Stimulated activated CD4-positive, alpha-beta T cell treated with anti-CD3 and anti-CD28 coated beads, Interleukin-15, amount 100 ng/mL, for 24 hours (primary cell): ENCODE measurements at regions not wholly inside any gene's neighbourhood (a gene's known extent, or its start where the extent isn't known, plus 50 kb on each side); places are given as distances from the start of the nearest gene placed in this dataset.

Experiments used
- DNase-seq: peaks from one replicate; pipeline ENCODE4 v3.0.0-alpha.2; 2020

- no peak for DNase-seq
Observed at GRCh38 chr18:3360211-3360610, 89.8 kb upstream of the TGIF1 start.

GRCh38 chr18:3367491-3368091, 82.4 kb upstream of the TGIF1 start:
- no peak for DNase-seq

GRCh38 chr18:3368193-3368592, 81.8 kb upstream of the TGIF1 start:
- DNase-seq, result no peak

GRCh38 chr18:3379685-3380084, 70.3 kb upstream of the TGIF1 start:
- no peak for DNase-seq

- DNase-seq, result peak; percentile 16
Observed at GRCh38 chr18:3380384-3380961, 69.5 kb upstream of the TGIF1 start.

- no peak for DNase-seq
Observed at GRCh38 chr18:3383381-3383915, 66.5 kb upstream of the TGIF1 start.

- DNase-seq, result no peak
Observed at GRCh38 chr18:3384664-3385563, 65.1 kb upstream of the TGIF1 start.

GRCh38 chr18:3388323-3388722, 61.6 kb upstream of the TGIF1 start:
- no peak for DNase-seq

GRCh38 chr18:3388980-3389379, 61.0 kb upstream of the TGIF1 start:
- DNase-seq, result no peak

GRCh38 chr18:3389977-3390376, 60.0 kb upstream of the TGIF1 start:
- DNase-seq, result no peak

- DNase-seq, result no peak
Observed at GRCh38 chr18:3391704-3392466, 58.1 kb upstream of the TGIF1 start.

- DNase-seq, result no peak
Observed at GRCh38 chr18:3392467-3392855, 57.5 kb upstream of the TGIF1 start.

- no peak for DNase-seq
Observed at GRCh38 chr18:3394648-3395047, 55.3 kb upstream of the TGIF1 start.

- DNase-seq, result no peak
Observed at GRCh38 chr18:3395466-3395865, 54.5 kb upstream of the TGIF1 start.

- no peak for DNase-seq
Observed at GRCh38 chr18:3397031-3397750, 52.8 kb upstream of the TGIF1 start.

- no peak for DNase-seq
Observed at GRCh38 chr18:3397786-3398185, 52.2 kb upstream of the TGIF1 start.
